Kasumi-1 (cell line): ENCODE measurements at regions not wholly inside any gene's neighbourhood (a gene's known extent, or its start where the extent isn't known, plus 50 kb on each side); places are given as distances from the start of the nearest gene placed in this dataset.
"Not testable (repeated sequence)": the region's sequence is repeated elsewhere in the genome, so short reads cannot be mapped to it uniquely, and the experiment has no call there.

Experiments
- DNase-seq, 2 experiments: peaks; one replicate each; lab custom pipeline; 2025; lab: John Stamatoyannopoulos, UW

DNA sequence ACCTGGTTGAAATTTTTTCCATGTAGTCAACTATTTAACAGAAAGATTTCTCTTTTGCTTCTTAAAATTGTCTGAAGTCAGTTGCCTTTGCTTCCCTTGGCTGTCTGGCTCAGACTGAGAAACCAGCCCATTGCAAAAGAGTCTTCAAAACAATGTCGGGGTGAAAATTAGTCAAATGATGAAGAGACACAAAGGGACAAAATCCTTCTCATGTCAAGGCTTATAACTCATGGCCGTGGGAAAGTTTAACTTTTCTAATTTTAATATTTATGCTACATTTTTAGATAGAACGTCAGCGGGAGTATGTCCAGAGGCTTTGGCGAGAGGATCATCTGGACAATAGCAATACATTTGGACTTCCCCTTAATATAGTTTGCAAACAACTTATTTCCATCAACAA, 127.2 kb downstream of the CD164 start:
- no peak for DNase-seq

DNA sequence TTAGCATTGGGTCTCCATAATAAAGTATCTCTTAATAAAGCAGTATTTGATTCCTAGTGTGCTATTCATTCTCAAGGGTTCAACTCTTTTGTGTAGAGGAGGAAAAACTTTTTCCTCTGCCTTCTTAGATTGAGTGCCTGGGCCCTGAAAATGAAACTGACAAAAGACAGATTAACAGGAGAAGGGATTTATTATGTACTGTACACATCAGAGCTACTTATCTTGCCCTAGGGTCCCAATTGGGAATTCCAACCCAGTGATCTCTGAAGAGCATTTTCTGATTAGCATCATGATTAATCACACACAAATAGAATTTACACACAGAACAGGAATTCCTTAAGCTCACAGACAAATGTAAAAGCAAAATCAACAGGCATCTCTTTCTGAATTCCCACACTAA, 128.9 kb downstream of the CD164 start:
- DNase-seq = no peak

DNA sequence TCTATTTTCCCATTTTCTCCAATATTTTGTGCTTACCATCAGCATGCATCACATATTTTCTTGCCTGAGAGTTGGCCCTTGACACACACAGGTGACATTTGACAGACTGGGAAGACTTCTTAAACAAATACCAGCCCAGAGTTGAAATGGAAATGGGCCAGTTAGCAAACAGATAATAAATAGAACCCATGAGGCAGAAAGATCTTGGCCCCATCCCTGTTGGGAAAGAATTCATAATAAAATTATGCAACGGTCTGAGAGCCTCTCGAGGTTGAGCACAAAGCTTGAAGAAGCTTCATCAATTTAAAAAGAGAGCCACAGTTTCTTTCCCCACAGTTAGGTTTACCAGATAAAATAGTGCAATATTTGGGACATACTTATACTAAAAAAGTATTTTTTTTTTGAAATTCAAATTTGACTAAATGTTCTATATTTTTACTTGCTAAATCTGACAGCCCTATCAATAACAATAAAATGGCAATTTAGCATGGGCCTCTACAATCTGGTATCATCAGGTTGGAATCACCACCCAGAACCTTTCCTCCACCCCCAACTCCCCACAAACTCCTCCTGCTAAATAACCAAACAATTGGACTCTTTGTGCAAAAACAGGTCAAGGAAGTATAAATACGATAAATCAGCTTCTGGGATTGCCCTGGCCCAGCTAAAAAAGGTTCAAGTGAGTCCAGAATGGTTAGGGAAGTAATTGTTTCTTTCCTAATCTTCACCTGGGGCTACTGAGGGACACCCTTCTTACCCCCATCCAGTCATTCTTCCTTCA, 129.8 kb downstream of the CD164 start:
- no peak for DNase-seq

DNA sequence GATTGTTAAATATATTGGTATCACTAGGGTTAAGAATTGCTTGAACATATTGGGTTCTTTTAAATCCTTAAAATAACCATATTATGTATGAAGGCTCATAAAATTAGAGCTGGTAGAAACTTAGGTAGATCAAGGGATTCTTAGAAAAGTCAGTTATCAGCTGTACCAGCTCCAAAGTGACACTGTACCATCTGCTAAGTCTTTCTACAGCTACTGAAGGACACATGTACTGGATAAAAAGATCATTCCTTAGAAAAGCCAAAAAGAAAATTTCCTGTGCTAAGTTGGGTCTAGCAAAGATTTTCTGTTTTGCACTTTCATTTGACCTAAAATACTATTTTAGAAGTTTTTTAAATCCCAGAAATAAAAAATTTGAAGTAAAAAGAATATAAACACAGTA, 130.4 kb downstream of the CD164 start:
- DNase-seq = no peak

DNA sequence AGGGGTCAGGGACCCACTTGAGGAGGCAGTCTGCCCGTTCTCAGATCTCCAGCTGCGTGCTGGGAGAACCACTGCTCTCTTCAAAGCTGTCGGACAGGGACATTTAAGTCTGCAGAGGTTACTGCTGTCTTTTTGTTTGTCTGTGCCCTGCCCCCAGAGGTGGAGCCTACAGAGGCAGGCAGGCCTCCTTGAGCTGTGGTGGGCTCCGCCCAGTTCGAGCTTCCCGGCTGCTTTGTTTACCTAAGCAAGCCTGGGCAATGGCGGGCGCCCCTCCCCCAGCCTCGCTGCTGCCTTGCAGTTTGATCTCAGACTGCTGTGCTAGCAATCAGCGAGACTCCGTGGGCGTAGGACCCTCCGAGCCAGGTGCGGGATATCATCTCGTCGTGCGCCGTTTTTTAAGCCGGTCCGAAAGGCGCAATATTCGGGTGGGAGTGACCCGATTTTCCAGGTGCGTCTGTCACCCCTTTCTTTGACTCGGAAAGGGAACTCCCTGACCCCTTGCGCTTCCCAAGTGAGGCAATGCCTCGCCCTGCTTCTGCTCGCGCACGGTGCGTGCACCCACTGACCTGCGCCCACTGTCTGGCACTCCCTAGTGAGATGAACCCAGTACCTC, 131.6 kb downstream of the CD164 start:
- DNase-seq = not testable (repeated sequence)

DNA sequence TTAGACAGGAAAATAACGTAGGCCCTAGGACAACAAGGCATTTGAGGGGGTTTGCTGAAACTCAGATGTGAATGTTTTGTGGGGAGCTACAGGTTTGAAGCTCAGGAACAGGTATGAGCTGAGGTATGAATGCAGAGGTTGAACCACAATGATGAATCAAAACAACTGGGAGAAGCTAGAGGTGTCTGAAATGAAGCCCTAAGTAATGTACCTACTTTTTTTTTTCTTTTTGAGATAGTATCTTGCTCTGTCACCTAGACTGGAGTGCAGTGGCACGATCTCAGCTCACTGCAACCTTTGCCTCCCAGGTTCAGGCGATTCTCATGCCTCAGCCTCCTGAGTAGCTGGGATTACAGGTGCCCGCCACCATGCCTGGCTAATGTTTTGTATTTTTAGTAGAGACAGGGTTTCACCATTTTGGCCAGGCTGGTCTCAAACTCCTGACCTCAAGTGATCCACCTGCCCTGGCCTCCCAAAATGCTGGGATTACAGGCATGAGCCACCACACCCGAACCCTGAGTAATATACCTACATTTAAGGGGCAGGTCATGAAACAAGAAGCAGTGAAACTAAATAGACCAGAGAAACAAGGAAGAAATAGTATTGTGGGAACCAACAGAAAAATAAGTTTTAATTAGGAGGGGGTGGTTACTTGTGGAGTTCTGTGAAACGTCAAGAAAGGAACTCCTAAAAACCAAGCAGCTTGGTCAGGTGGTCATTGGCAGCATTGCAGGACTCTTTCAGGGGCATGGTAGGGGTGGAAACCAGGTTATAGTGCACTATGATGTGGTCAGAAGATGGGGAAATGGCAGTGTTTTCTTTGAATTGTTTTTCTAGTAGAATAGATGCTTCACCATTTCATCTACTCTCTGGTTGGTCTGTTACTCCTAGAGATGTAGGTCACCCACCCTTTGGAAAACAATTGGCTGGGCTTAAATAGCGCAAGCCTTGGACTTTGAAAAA, 138.1 kb downstream of the CD164 start:
- DNase-seq = no peak

DNA sequence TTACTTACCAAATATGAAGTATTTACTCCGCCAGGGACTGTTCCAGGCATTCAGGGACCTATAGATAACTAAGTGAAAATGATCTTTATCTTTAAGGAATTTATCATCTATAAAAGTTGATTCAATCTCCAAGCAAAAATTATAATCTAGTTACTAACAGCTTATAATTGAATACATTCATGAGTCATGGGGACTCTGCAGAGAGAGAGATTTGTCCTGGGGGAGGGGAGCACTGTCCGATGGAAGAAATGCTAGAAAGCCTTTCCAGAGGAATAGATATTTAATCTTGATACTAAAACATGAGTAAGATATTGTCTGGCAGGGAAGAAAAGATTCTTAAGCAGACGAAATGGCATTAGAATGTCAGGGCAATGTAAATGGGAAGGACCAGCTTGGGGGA, 139.3 kb downstream of the CD164 start:
- DNase-seq = no peak

DNA sequence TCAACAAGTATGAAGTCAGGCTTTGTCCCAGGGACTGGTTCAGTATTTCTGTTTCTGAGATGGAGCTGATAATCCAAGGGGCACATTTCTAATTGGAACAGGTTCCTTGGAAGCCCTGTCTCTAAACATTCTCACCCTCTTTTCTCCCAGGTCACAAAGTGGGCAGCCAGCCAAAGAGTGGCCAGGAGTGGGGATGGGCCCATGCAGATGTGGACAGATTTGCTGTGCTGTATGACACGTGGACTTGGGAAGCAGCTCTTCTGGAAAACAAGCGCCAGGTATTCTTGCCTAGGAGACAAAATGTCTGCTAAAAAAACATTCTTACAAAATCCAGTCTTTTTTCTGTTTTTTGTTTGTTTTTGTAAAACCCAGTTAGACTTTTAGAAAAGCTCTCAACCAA, 140.2 kb downstream of the CD164 start:
- no peak for DNase-seq

DNA sequence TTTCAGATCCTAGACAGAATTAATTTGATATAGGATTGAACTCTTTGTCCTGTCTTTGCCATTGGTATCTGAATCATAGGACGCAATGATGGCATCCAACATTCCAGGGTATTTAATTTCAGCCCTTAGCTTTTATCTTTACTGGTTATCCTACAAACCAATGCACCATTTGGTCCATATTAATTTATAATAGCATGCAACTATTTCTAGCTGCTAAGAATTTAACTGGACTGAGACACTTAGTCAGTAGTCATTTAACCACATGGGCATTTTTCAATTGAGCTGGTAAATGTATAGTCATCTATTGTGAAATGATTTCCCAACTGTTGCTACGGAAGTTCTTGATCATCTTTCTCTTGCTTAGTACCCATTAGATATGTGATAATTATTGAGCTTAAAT, 141.1 kb downstream of the CD164 start:
- peak; percentile 20 to 37 for DNase-seq

DNA sequence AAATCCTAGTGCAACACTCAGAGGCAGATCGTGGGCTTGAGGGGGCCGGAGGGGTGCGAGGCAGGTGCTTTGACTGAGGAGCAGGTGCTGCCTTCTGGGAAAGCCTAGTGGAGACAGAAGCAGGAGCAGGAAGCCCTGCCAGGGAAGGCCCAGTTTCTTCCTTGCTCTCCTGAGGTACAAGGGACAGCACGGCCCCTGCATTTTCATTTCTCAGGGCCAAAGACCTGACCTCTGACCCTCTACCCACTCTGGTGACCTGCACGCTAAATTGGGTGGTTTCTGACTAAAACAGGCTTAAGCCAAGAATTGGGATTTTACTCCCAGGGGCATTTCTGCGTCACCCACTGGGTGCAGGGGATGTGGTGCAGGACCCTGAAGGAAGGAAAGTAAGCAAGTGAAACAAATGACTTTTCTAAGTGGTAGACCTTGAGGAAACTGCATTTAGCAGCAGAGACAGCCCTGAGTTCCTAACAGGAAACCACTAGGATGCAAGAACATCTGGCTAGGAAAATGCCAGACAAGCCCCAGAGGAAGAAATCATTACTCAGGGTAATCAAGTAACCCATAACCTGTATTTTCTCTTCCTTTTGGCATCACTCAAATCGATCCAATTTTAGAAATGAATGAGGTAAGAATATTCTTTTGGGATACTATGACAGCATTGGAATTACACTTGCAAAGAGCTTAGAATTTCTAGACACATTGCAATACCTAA, 141.7 kb downstream of the CD164 start:
- peak; percentile 76 to 83 for DNase-seq

DNA sequence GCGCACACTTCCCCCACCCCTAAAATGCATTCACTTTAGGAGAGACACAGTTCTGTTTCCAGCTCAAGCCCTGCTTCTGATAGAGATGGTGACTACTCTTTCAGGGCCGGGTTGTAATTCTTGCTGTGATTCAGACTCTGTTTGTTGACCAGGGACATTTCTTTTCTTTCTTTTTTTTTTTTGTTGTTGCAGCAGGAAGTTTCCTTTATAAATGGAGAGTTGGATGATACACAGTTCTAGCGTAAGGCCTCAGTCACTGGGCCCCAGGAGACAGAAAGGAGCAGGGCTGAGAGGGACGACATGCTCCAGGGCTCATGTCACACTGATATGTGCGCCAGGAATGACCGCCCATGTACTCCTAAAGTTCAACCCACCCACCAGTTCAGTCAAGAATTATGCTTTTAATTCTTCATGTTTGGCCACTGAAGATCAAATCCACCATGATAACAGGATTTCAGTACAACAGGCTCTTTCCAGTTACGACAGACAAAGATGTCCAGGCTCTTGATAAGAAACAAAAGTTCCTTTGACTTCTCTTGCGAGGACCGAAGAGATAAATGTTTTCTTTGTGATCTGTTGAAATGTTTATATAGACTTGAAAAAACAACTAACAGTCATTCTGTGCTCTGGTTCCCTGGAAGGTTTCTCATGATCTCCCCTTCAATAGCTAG, 142.5 kb downstream of the CD164 start:
- no peak for DNase-seq

DNA sequence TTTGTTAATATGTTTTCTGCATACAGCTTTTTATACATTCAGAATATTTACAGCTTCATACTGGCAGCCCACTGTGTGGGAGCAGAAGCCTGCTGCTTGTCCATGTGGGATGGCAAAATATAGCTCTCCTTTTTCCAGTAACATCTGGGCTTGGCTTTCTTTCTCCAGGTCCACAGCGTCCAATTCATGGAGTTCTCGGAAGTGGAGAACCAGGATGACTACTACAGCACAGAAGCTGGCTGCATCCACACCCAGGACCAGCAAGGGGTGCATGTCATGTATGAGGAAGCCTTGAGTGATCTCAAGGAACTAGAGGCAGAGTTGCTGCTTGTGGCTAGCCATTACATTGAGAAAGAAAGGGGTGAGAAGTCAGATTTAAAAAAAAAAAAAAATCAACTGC, 143.1 kb downstream of the CD164 start:
- no peak for DNase-seq

DNA sequence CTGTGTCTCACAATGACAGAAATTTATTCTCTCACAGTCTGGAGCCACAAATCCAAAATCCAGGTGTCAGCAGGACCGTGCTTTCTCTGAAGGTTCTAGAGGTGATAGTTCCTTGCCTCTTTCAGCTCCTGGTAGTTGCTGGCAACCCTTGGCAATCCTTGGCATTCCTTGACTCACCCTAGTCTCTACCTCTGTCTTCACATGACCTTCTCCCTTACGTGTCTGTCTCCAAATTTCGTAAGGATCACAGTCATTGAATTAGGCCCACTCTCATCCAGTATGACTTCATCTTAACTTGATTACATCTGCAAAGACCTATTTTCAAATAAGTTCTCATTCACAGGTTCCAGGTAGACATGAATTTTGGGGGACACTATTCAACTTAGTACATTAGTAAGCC, 143.1 kb downstream of the CEP57L1 start:
- DNase-seq = no peak

DNA sequence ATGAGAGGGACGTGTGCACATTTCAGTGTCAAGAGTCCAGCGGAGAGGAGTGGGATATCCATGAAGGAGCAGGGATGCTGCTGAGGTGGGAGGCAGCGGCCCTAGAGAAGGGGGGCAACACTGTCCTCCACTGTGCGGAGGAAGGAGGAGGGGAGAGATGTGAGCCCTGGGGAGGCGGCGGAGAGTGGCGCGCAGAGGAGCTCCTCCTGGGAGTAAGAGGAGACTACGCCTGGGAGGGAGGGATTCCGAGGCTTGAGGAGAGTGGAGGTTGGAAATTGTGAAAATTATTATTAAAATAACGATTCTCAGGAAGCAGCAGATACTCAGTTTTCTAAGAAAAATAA, 142.7 kb downstream of the CEP57L1 start:
- DNase-seq = no peak

DNA sequence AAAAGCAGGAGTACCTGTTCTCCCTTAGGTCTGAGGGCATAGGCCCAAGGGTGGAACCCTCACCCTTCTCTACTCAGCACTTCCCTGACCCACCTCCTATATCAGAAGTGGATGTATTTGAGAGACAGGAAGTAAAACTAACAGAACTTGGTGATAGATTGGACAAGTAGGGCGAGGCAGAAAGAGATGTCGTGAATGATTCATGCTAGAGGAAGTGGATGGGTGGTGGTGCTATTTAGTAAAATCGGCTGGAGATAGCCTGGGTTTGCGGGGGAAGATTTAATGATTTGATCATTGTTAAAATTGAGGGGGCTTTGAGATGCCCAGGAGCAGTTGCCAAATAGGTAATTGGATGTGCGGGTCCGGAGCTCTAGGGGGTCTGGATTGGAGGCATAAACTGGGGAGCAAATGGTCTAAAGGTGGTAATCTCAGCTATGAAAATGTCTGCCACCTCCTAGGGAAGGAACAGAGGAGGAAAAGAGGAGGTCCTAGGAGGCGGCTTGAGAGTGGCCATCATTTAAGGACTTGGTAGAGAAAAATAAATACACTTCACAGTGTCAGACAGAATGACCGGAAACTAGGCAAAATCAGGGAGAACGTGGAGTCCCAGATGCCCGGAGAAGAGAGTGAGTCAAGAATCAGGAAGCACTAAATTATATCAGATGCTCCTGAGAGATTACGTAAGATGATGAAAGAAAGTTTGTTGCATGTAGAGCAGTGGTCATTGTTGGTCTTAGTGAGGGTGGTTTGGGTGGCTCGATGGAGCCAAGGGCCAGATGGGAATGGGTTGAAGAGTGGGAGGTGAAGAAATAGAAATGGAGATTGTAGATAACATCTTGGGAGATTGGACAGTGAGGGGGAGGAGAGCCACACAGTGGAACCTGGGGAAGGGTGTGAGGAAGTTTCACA, 142.0 kb downstream of the CEP57L1 start:
- DNase-seq = peak; percentile 63 to 75

DNA sequence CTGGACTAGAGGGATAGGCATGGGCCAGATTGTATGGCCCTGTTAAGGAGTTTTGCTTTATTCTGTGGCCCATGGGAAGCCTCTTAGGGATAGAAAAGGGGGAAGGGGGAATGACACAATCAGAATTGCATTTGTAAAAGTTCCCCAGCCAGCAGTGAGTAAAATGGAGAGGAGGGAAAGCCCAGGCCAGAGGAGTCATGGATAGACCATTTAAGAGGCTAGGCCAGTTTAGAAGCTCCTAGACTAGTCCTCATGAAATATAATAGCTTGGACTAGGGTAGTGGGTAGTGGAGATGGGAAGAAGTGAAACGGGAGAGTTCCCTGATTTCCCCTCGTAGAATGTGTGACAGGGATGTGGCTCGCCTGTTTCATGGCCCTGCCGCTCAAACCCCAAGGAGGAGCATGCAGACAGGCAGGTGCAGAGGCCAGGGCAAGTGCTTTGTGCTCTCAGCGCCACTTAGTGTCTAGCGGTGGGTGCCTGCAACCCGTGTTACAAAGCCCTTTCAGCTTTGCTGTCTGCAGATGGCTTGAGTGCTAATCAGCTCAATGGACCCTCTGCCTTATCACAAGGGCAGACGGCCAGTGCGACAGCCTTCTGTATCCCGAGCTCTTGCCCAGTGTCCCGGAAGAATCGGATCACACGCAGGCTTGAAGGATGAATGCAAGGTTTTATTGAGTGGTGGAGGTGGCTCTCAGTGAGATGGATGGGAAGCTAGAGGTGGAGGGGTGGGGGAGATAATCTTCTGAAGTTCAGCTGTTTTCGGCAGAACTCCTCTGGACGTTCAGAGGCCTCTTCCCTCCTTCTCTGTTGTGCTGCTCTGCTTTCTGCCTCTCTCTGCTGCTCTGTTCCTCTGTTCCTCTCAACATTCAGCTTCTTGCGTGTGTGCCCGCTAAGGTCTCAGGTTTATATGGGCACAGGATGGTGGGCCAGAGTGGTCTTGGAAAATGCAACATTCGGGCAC, 141.1 kb downstream of the CEP57L1 start:
- DNase-seq = no peak

DNA sequence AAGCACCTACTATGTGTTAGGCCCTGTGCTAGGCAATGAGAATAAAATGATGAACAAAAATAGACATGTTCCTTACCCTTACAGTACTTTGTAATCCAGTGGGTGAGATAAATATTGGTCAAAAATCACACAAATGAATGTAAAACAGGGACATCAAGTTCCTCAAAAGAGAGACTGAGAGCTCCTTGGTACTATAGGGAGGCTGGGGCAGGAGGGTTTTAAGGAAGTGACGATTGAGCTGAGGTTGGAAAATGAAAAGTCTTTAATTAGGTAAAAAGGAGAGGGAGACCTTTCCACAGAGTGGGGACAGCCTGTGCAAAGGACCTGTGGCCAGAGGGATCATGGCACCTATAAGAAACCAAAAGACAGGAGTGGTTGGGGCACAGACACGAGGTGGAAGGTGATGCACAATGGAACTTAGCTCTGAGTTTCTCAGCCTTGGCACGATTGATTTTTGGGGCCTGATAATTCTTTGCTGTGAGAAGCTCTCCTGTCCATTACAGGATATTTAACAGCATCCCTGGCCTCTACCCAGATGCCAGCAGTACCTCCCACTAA, 140.3 kb downstream of the CEP57L1 start:
- DNase-seq = peak in 1 of 2 experiments; percentile 14

DNA sequence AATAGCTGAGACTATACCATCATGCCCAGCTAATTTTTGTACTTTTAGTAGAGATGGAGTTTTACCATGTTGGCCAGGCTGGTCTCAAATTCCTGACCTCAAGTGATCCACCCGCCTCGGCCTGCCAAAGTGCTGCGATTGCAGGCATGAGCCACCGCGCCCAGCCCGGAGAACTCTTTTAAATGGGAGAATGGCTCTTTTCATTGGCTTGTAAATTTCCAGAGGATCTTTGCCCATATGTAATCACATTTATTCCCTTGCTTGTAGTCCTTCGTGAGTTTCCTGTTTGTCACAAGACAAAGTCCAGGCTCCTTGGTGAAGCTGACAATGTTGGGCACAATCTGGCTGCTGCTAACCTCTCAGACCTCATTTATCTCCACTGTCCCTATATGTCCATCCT, 135.1 kb downstream of the CEP57L1 start:
- no peak for DNase-seq

DNA sequence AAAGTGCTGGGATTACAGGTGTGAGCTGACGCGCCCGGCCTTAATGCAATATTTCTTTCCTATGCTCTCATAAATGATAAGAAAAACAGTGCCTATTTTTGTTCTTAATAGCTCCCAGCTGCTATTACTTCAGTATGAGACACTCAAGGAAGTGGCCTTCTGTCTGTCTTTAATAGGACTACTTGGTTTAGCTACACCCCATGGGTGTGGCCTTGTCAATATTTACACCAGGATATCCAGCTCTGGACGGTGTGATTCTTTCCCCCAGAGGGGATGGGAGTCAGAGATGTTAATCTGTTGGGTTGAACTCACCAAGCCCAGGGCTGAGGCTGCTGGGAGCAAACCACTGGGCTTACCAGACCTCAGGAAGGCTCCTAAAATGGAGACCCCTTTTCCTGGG, 134.2 kb downstream of the CEP57L1 start:
- no peak for DNase-seq
